ENCODE measurements at regions not wholly inside any gene's neighbourhood (a gene's known extent, or its start where the extent isn't known, plus 50 kb on each side); places are given as distances from the start of the nearest gene placed in this dataset.

DNA sequence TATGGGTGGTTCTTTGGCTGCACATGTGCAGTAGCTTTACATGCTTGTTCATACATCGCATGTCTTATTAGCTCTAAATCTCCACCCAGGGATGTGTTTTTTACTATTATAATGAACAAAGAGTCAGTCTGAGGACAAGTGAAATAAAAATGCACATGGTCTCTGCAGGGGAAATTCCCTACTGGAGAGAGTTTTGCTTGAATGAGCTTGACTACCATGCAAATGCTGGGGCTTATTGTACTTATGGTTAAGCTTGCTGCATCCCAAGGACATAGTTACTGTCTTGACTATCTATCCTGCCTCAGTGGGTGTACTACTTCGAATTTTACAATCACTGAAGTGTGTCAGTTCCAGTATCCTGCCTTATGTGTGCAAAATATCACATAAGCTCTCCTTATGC is 362.7 kb downstream of the TDRD15 start:
- TF ChIP-seq, protein P1, sequence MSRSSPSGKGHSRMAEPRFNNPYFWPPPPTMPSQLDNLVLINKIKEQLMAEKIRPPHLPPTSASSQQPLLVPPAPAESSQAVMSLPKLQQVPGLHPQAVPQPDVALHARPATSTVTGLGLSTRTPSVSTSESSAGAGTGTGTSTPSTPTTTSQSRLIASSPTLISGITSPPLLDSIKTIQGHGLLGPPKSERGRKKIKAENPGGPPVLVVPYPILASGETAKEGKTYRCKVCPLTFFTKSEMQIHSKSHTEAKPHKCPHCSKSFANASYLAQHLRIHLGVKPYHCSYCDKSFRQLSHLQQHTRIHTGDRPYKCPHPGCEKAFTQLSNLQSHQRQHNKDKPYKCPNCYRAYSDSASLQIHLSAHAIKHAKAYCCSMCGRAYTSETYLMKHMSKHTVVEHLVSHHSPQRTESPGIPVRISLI (tag by site-specific recombination; IDR thresholded peaks at IDR 0.05), result no peak
- TF ChIP-seq ZNF335 (tag by site-specific recombination; conservative IDR thresholded peaks at IDR 0.05) (no peak), ZBTB17 (tag by site-specific recombination; IDR thresholded peaks at IDR 0.05) (no peak), ZNF830 (tag by site-specific recombination; IDR thresholded peaks at IDR 0.05; ENCODE audit: low read depth) (no peak)
- TF ChIP-seq, protein P2, sequence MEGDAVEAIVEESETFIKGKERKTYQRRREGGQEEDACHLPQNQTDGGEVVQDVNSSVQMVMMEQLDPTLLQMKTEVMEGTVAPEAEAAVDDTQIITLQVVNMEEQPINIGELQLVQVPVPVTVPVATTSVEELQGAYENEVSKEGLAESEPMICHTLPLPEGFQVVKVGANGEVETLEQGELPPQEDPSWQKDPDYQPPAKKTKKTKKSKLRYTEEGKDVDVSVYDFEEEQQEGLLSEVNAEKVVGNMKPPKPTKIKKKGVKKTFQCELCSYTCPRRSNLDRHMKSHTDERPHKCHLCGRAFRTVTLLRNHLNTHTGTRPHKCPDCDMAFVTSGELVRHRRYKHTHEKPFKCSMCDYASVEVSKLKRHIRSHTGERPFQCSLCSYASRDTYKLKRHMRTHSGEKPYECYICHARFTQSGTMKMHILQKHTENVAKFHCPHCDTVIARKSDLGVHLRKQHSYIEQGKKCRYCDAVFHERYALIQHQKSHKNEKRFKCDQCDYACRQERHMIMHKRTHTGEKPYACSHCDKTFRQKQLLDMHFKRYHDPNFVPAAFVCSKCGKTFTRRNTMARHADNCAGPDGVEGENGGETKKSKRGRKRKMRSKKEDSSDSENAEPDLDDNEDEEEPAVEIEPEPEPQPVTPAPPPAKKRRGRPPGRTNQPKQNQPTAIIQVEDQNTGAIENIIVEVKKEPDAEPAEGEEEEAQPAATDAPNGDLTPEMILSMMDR (tag by site-specific recombination; IDR thresholded peaks at IDR 0.05), result no peak

All from HEK293 (cell line).